Lower leg skin (tissue), 3 donors: ENCODE measurements at regions not wholly inside any gene's neighbourhood (a gene's known extent, or its start where the extent isn't known, plus 50 kb on each side); places are given as distances from the start of the nearest gene placed in this dataset.

ENCODE experiments used
- POLR2A ChIP-seq, 2 donors: fragments of 450-650 bp; IDR thresholded peaks; one replicate each; pipeline ENCODE4 v1.6.1; 2016 to 2017; ENCODE audit warnings: antibody characterized with exemption in 2 of 2, mild to moderate bottlenecking in 1 of 2, moderate library complexity in 1 of 2
- TF ChIP-seq, protein P1 (sequence below), 3 donors: fragments of 450-650 bp; IDR thresholded peaks; one replicate each; pipeline ENCODE4 v1.5.1; 2016; ENCODE audit warnings: antibody characterized with exemption in 3 of 3, mild to moderate bottlenecking in 3 of 3, moderate library complexity in 2 of 3

DNA sequence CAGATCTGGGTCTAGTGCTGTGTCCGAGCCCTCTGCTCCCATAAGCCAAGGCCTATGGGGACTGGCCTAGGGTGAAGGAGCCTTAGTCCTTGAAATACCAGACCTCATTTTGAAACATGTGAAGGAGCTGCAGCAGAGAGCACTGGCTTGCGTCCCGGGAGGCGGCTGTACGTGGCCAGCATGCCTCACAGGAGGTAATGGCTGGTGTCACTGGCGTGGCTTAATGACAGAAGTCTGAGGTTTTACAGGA is 72.7 kb upstream of the OTOS start:
- TF ChIP-seq, protein P1, sequence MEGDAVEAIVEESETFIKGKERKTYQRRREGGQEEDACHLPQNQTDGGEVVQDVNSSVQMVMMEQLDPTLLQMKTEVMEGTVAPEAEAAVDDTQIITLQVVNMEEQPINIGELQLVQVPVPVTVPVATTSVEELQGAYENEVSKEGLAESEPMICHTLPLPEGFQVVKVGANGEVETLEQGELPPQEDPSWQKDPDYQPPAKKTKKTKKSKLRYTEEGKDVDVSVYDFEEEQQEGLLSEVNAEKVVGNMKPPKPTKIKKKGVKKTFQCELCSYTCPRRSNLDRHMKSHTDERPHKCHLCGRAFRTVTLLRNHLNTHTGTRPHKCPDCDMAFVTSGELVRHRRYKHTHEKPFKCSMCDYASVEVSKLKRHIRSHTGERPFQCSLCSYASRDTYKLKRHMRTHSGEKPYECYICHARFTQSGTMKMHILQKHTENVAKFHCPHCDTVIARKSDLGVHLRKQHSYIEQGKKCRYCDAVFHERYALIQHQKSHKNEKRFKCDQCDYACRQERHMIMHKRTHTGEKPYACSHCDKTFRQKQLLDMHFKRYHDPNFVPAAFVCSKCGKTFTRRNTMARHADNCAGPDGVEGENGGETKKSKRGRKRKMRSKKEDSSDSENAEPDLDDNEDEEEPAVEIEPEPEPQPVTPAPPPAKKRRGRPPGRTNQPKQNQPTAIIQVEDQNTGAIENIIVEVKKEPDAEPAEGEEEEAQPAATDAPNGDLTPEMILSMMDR (IDR thresholded peaks at IDR 0.05) = no peak
- TF ChIP-seq POLR2A (IDR thresholded peaks at IDR 0.05) = no peak
